Neural crest cell (in vitro differentiated cells): ENCODE measurements at regions not wholly inside any gene's neighbourhood (a gene's known extent, or its start where the extent isn't known, plus 50 kb on each side); places are given as distances from the start of the nearest gene placed in this dataset.

Experiments used
- DNase-seq: peaks from one replicate; pipeline ENCODE4 v3.0.0; 2021; ENCODE audit warnings: low read depth, mixed read lengths, low spot score
- H3K27ac Mint-ChIP-seq: one replicate; pipeline ENCODE4 v1.8.0; 2021; ENCODE audit warnings: mild to moderate bottlenecking, mixed read lengths; ENCODE audit not compliant: unreplicated experiment
- H3K27me3 Mint-ChIP-seq: 2 replicates; pipeline ENCODE4 v1.8.0; 2021; ENCODE audit warnings: low read depth, mild to moderate bottlenecking, mixed read lengths
- H3K36me3 Mint-ChIP-seq: 2 replicates; pipeline ENCODE4 v1.8.0; 2021; ENCODE audit warnings: low read depth, mild to moderate bottlenecking, mixed read lengths
- H3K4me1 Mint-ChIP-seq: 2 replicates; pipeline ENCODE4 v1.8.0; 2021; ENCODE audit warnings: mixed read lengths
- H3K4me3 Mint-ChIP-seq: one replicate; pipeline ENCODE4 v1.8.0; 2021; ENCODE audit warnings: mild to moderate bottlenecking, mixed read lengths
- H3K9me3 Mint-ChIP-seq: 2 replicates; pipeline ENCODE4 v1.8.0; 2021; ENCODE audit warnings: mixed read lengths
- CTCF ChIP-seq: fragments of 200-600 bp; sonication (generic); conservative IDR thresholded peaks from 2 replicates; pipeline ENCODE4 v1.5.0; 2021; ENCODE audit warnings: antibody characterized with exemption, mild to moderate bottlenecking

GRCh38 chr2:52658598-52658997, 1109.0 kb upstream of the CHAC2 start:
- Mint-ChIP-seq H3K9me3 (peaks cover 7% of the 10 kb centered on the region), H3K4me3 (no peak overlapping the region), H3K36me3 (peaks cover 3% of the 10 kb centered on the region), H3K27ac (no peak overlapping the region), H3K4me1 (no peaks in the 10 kb centered on the region), H3K27me3 (no peaks in the 10 kb centered on the region)
- no peak for DNase-seq
- no peak for TF ChIP-seq CTCF

GRCh38 chr2:52639692-52640091, 1127.9 kb upstream of the CHAC2 start:
- Mint-ChIP-seq H3K27me3 (no peaks in the 10 kb centered on the region), H3K36me3 (no peaks in the 10 kb centered on the region), H3K9me3 (peaks cover 7% of the 10 kb centered on the region), H3K4me1 (no peaks in the 10 kb centered on the region), H3K27ac (no peak overlapping the region), H3K4me3 (no peak overlapping the region)
- TF ChIP-seq CTCF: no peak
- no peak for DNase-seq

GRCh38 chr2:52632543-52632942, 1135.1 kb upstream of the CHAC2 start:
- Mint-ChIP-seq H3K4me1 (no peaks in the 10 kb centered on the region), H3K4me3 (no peak overlapping the region), H3K36me3 (no peaks in the 10 kb centered on the region), H3K9me3 (peaks cover 12% of the 10 kb centered on the region), H3K27me3 (no peaks in the 10 kb centered on the region), H3K27ac (no peak overlapping the region)
- TF ChIP-seq CTCF: no peak
- DNase-seq: no peak

- Mint-ChIP-seq H3K36me3 (no peaks in the 10 kb centered on the region), H3K27me3 (no peaks in the 10 kb centered on the region), H3K9me3 (peaks cover 8% of the 10 kb centered on the region), H3K27ac (no peak overlapping the region), H3K4me3 (no peak overlapping the region), H3K4me1 (no peaks in the 10 kb centered on the region)
- no peak for DNase-seq
- no peak for TF ChIP-seq CTCF
Measured at GRCh38 chr2:52629944-52630343, 1137.7 kb upstream of the CHAC2 start.

- TF ChIP-seq CTCF: no peak
- no peaks in the 10 kb centered on the region for H3K4me1 Mint-ChIP-seq
- no peak overlapping the region for H3K27ac Mint-ChIP-seq
- H3K27me3 Mint-ChIP-seq: no peaks in the 10 kb centered on the region
- no peak overlapping the region for H3K4me3 Mint-ChIP-seq
- no peak for DNase-seq
- peaks cover 8% of the 10 kb centered on the region for H3K9me3 Mint-ChIP-seq
- H3K36me3 Mint-ChIP-seq: no peaks in the 10 kb centered on the region
Measured at GRCh38 chr2:52629531-52629930, 1138.1 kb upstream of the CHAC2 start.

- DNase-seq: no peak
- Mint-ChIP-seq H3K4me1 (peaks cover 18% of the 10 kb centered on the region), H3K27ac (no peak overlapping the region), H3K27me3 (no peaks in the 10 kb centered on the region), H3K4me3 (no peak overlapping the region), H3K9me3 (no peaks in the 10 kb centered on the region), H3K36me3 (no peaks in the 10 kb centered on the region)
- no peak for TF ChIP-seq CTCF
Measured at GRCh38 chr2:52622266-52622665, 1145.3 kb upstream of the CHAC2 start.
